ENCODE measurements at regions not wholly inside any gene's neighbourhood (a gene's known extent, or its start where the extent isn't known, plus 50 kb on each side); places are given as distances from the start of the nearest gene placed in this dataset.

DNA sequence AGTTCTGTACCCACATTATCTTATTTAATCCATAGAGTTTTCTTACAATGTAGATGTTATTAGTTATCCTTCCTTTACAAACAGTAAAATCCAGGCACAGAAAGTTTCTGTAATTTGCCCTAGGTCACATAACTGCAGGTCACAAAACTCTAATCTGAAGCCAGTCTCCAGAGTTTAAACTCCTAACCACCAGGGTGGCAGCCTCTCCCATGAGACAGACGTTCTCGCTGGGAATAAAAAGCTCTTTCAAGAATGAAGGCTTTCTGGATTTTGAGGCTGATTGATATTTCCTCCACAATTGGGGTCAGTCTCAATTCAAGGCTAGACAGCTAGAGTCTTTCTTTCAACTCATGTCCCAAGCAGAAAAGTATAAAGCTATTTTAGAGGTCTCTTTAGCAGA, 95.8 kb upstream of the PLEKHG7 start:
- H3K4me1 ChIP-seq: no peaks in the 10 kb centered on the region
- H4K20me1 ChIP-seq (ENCODE audit: low read depth): no peaks in the 10 kb centered on the region
- no peaks in the 10 kb centered on the region for H3K36me3 ChIP-seq
- peak overlapping the region; percentile 66 for H2AFZ ChIP-seq (replicated peaks)
- Mint-ChIP-seq H3K36me3 (peaks cover under 1% of the 10 kb centered on the region), H3K27me3 (ENCODE audit: insufficient read depth, low read depth) (peaks cover 2% of the 10 kb centered on the region), H3K4me1 (peaks cover 9% of the 10 kb centered on the region), H3K27ac (no peak overlapping the region), H3K4me3 (no peak overlapping the region), H3K9me3 (peaks cover 1% of the 10 kb centered on the region)
- TF ChIP-seq EZH2phosphoT487 (IDR thresholded peaks at IDR 0.05) (no peak), EZH2 (IDR thresholded peaks at IDR 0.05) (no peak), CTCF (IDR thresholded peaks at IDR 0.05) (peak; percentile 3)
- no peak overlapping the region for H3K27ac ChIP-seq
- no peak overlapping the region for H3K4me3 ChIP-seq
- no peak for DNase-seq (ENCODE audit: low spot score)
- no peak overlapping the region for H3K9ac ChIP-seq
- no peaks in the 10 kb centered on the region for H3K9me3 ChIP-seq (ENCODE audit: low read depth)
- no peaks in the 10 kb centered on the region for H3K79me2 ChIP-seq (ENCODE audit: low read depth)
- no peaks in the 10 kb centered on the region for H3F3A ChIP-seq (ENCODE audit: low read depth)
- H3K4me2 ChIP-seq: no peak overlapping the region
- H3K27me3 ChIP-seq: no peaks in the 10 kb centered on the region

DNA sequence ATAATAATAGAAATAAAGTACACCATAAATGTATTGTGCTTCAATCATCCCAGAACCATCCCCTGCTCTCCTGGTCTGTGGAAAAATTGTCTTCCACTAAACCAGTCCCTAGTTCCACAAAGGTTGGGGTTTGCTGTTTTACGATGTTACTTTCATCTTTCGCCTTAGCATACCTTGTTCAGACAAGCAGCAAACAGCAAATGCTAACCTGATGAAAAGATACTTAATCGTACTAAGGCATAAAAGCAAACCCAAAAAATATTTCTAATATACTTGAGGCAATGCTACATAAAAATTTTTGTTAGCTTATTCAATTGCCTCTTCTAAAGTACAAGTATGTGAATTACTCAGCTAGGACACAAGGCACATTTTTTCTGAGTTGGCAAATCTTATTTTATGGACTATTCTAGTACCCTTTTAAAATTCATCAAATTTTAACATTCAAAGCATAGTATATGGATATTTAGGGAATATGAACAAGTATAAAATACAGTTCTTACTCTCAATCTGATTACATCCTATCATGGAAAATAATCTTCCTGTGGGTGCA, 97.1 kb upstream of the PLEKHG7 start:
- Mint-ChIP-seq H3K9me3 (peaks cover 9% of the 10 kb centered on the region), H3K27me3 (ENCODE audit: insufficient read depth, low read depth) (peaks cover 2% of the 10 kb centered on the region), H3K27ac (no peak overlapping the region), H3K4me1 (peaks cover 9% of the 10 kb centered on the region), H3K36me3 (peaks cover 4% of the 10 kb centered on the region), H3K4me3 (no peak overlapping the region)
- H2AFZ ChIP-seq (replicated peaks): no peak overlapping the region
- no peaks in the 10 kb centered on the region for H3F3A ChIP-seq (ENCODE audit: low read depth)
- H3K9me3 ChIP-seq (ENCODE audit: low read depth): no peaks in the 10 kb centered on the region
- no peak overlapping the region for H3K4me3 ChIP-seq
- no peaks in the 10 kb centered on the region for H4K20me1 ChIP-seq (ENCODE audit: low read depth)
- DNase-seq (ENCODE audit: low spot score): no peak
- H3K27ac ChIP-seq: no peak overlapping the region
- no peak for TF ChIP-seq EZH2 (IDR thresholded peaks at IDR 0.05)
- TF ChIP-seq EZH2phosphoT487 (IDR thresholded peaks at IDR 0.05): no peak
- TF ChIP-seq CTCF (IDR thresholded peaks at IDR 0.05): no peak
- no peaks in the 10 kb centered on the region for H3K79me2 ChIP-seq (ENCODE audit: low read depth)
- H3K9ac ChIP-seq: no peak overlapping the region
- no peaks in the 10 kb centered on the region for H3K27me3 ChIP-seq
- H3K4me1 ChIP-seq: no peaks in the 10 kb centered on the region
- H3K36me3 ChIP-seq: no peaks in the 10 kb centered on the region
- H3K4me2 ChIP-seq: no peak overlapping the region

GRCh38 chr12:92604786-92605185, 98.0 kb upstream of the PLEKHG7 start:
- no peaks in the 10 kb centered on the region for H3K36me3 ChIP-seq
- Mint-ChIP-seq H3K27ac (no peak overlapping the region), H3K4me1 (peaks cover 9% of the 10 kb centered on the region), H3K36me3 (peaks cover 6% of the 10 kb centered on the region), H3K4me3 (no peak overlapping the region), H3K9me3 (peaks cover 13% of the 10 kb centered on the region), H3K27me3 (ENCODE audit: insufficient read depth, low read depth) (peaks cover 2% of the 10 kb centered on the region)
- no peaks in the 10 kb centered on the region for H3K4me1 ChIP-seq
- no peaks in the 10 kb centered on the region for H3K9me3 ChIP-seq (ENCODE audit: low read depth)
- no peak overlapping the region for H3K4me3 ChIP-seq
- H3F3A ChIP-seq (ENCODE audit: low read depth): no peaks in the 10 kb centered on the region
- no peak overlapping the region for H2AFZ ChIP-seq (replicated peaks)
- H3K4me2 ChIP-seq: no peak overlapping the region
- no peaks in the 10 kb centered on the region for H3K27me3 ChIP-seq
- no peak overlapping the region for H3K27ac ChIP-seq
- no peak for DNase-seq (ENCODE audit: low spot score)
- TF ChIP-seq EZH2 (IDR thresholded peaks at IDR 0.05) (no peak), CTCF (IDR thresholded peaks at IDR 0.05) (no peak), EZH2phosphoT487 (IDR thresholded peaks at IDR 0.05) (no peak)
- no peaks in the 10 kb centered on the region for H4K20me1 ChIP-seq (ENCODE audit: low read depth)
- H3K79me2 ChIP-seq (ENCODE audit: low read depth): no peaks in the 10 kb centered on the region
- H3K9ac ChIP-seq: no peak overlapping the region

Data from neural progenitor cell (in vitro differentiated cells).